ENCODE measurements at regions not wholly inside any gene's neighbourhood (a gene's known extent, or its start where the extent isn't known, plus 50 kb on each side); places are given as distances from the start of the nearest gene placed in this dataset.

GRCh38 chr18:61107113-61107512 lies 226.1 kb upstream of the CDH20 start:
- H3K4me3 ChIP-seq (replicated peaks in 1 of 3): no peak overlapping the region
- intact Hi-C loops (cut with DNase I): no loop called here
- H3K27me3 ChIP-seq: no peaks in the 10 kb centered on the region
- no peak overlapping the region for H3K27ac ChIP-seq
- no peaks in the 10 kb centered on the region for H3K4me1 ChIP-seq
- no peak for DNase-seq
- H3K9me3 ChIP-seq: no peaks in the 10 kb centered on the region
- TF ChIP-seq POLR2A (IDR thresholded peaks at IDR 0.05): no peak
- TF ChIP-seq CTCF (IDR thresholded peaks at IDR 0.05): no peak
- no peaks in the 10 kb centered on the region for H3K36me3 ChIP-seq
- 82 to 89% methylated on average over 1 of the region's 1 CpG for WGBS, 2 donors

- H3K36me3 ChIP-seq: no peaks in the 10 kb centered on the region
- intact Hi-C loops (cut with DNase I): no loop called here
- no peak for DNase-seq
Observed at GRCh38 chr18:61108706-61109105, 224.5 kb upstream of the CDH20 start.

GRCh38 chr18:61123309-61123708 lies 209.9 kb upstream of the CDH20 start:
- H3K9me3 ChIP-seq: no peaks in the 10 kb centered on the region
- H3K36me3 ChIP-seq: no peaks in the 10 kb centered on the region
- no peak for DNase-seq
- intact Hi-C loops (cut with DNase I): no loop called here
- H3K27ac ChIP-seq: no peak overlapping the region
- H3K4me3 ChIP-seq (replicated peaks in 1 of 3): no peak overlapping the region
- 90 to 92% methylated on average over 2 of the region's 2 CpGs for WGBS, 2 donors
- TF ChIP-seq POLR2A (IDR thresholded peaks at IDR 0.05) (no peak), CTCF (IDR thresholded peaks at IDR 0.05) (no peak)
- no peaks in the 10 kb centered on the region for H3K4me1 ChIP-seq
- no peaks in the 10 kb centered on the region for H3K27me3 ChIP-seq

More at GRCh38 chr18:61108706-61109105, 224.5 kb upstream of the CDH20 start:
- no peak for TF ChIP-seq POLR2A (IDR thresholded peaks at IDR 0.05)
- no peak for TF ChIP-seq CTCF (IDR thresholded peaks at IDR 0.05)
- Histone ChIP-seq H3K27ac (no peak overlapping the region), H3K4me1 (no peaks in the 10 kb centered on the region), H3K4me3 (replicated peaks in 1 of 3) (no peak overlapping the region), H3K9me3 (no peaks in the 10 kb centered on the region), H3K27me3 (no peaks in the 10 kb centered on the region)

- DNase-seq: no peak
- Histone ChIP-seq H3K9me3 (no peaks in the 10 kb centered on the region), H3K36me3 (no peaks in the 10 kb centered on the region), H3K27ac (no peak overlapping the region), H3K4me3 (replicated peaks in 1 of 3) (no peak overlapping the region), H3K4me1 (no peaks in the 10 kb centered on the region), H3K27me3 (no peaks in the 10 kb centered on the region)
- 27 to 31% methylated on average over 6 of the region's 6 CpGs for WGBS, 2 donors
- TF ChIP-seq POLR2A (IDR thresholded peaks at IDR 0.05): no peak
- no peak for TF ChIP-seq CTCF (IDR thresholded peaks at IDR 0.05)
- intact Hi-C loops (cut with DNase I): no loop called here
Observed at GRCh38 chr18:61127714-61128467, 205.3 kb upstream of the CDH20 start.

GRCh38 chr18:61129001-61129400 lies 204.2 kb upstream of the CDH20 start:
- no peak for TF ChIP-seq POLR2A (IDR thresholded peaks at IDR 0.05)
- no peak for TF ChIP-seq CTCF (IDR thresholded peaks at IDR 0.05)
- Histone ChIP-seq H3K27ac (no peak overlapping the region), H3K36me3 (no peaks in the 10 kb centered on the region), H3K27me3 (no peaks in the 10 kb centered on the region), H3K9me3 (no peaks in the 10 kb centered on the region), H3K4me3 (replicated peaks in 1 of 3) (no peak overlapping the region), H3K4me1 (no peaks in the 10 kb centered on the region)
- intact Hi-C loops (cut with DNase I): no loop called here
- no peak for DNase-seq
